22Rv1 (cell line): ENCODE measurements at regions not wholly inside any gene's neighbourhood (a gene's known extent, or its start where the extent isn't known, plus 50 kb on each side); places are given as distances from the start of the nearest gene placed in this dataset.

ENCODE experiments used
- CTCF ChIP-seq: fragments of 450-650 bp; IDR thresholded peaks from 2 replicates; pipeline ENCODE4 v1.5.1; 2017; ENCODE audit warnings: mild to moderate bottlenecking
- ZFX ChIP-seq: fragments of 450-650 bp; IDR thresholded peaks from 2 replicates; pipeline ENCODE4 v1.6.1; 2017; ENCODE audit warnings: antibody characterized with exemption, borderline replicate concordance

GRCh38 chr18:7367336-7367735 lies 136.4 kb downstream of the LRRC30 start:
- TF ChIP-seq CTCF (no peak), ZFX (no peak)
